SK-N-SH (cell line): ENCODE measurements at regions not wholly inside any gene's neighbourhood (a gene's known extent, or its start where the extent isn't known, plus 50 kb on each side); places are given as distances from the start of the nearest gene placed in this dataset.

Experiments
- CTCF ChIA-PET: fragments of 300-600, 350-600 bp; formaldehyde crosslinking; extraction: SDS; loops from one replicate; lab custom pipeline; 2021; lab: Yijun Ruan, JAX
- POLR2A ChIA-PET: fragments of 350-600 bp; sonication (Branson Sonifier 250); formaldehyde crosslinking; extraction: SDS; loops from one replicate; lab custom pipeline; 2020; ENCODE audit warnings: antibody characterized with exemption, inconsistent platforms; lab: Yijun Ruan, JAX
- DNase-seq: peaks from one replicate; pipeline ENCODE4 v3.0.0; 2012
- H2AFZ ChIP-seq: fragments of 200-600 bp; sonication (generic); 2 replicates; pipeline ENCODE4 v1.8.1; 2016; ENCODE audit warnings: antibody characterized with exemption, mild to moderate bottlenecking, low read depth
- H3F3A ChIP-seq: fragments of 200-600 bp; sonication (generic); replicated peaks from 2 replicates; pipeline ENCODE3; 2016; ENCODE audit warnings: antibody characterized with exemption, mild to moderate bottlenecking; ENCODE audit not compliant: insufficient read depth
- H3K27ac ChIP-seq, 2 experiments: fragments of 200-500 bp in 1 of 2; fragments of 200-600 bp in 1 of 2; sonication (Bioruptor generic) in 1 of 2; sonication (generic), shearing (Covaris generic) in 1 of 2; 2 replicates each; pipeline versions ENCODE4 v1.5.1 to v1.6.1; 2014 to 2016; ENCODE audit warnings: low read depth in 2 of 2, inconsistent platforms in 1 of 2, low read length in 1 of 2, mild to moderate bottlenecking in 1 of 2, mixed read lengths in 1 of 2
- H3K27me3 ChIP-seq: fragments of 200-600 bp; sonication (generic), shearing (Covaris generic); 2 replicates; pipeline ENCODE4 v1.6.1; 2016; ENCODE audit warnings: mixed run types; ENCODE audit not compliant: insufficient read depth
- H3K36me3 ChIP-seq, 2 experiments: fragments of 200-500 bp in 1 of 2; fragments of 200-600 bp in 1 of 2; sonication (Bioruptor generic) in 1 of 2; sonication (generic) in 1 of 2; replicated peaks in 1 of 2; 2 replicates each; pipeline versions ENCODE3 to v1.5.1; 2014 to 2016; ENCODE audit warnings: low read length in 1 of 2, mild to moderate bottlenecking in 1 of 2; ENCODE audit not compliant: insufficient read depth in 2 of 2, control insufficient read depth in 1 of 2
- H3K4me1 ChIP-seq, 2 experiments: fragments of 200-500 bp in 1 of 2; fragments of 200-600 bp in 1 of 2; sonication (Bioruptor generic) in 1 of 2; sonication (generic), shearing (Covaris generic) in 1 of 2; 2 replicates each; pipeline versions ENCODE4 v1.5.1 to v1.6.1; 2014 to 2016; ENCODE audit warnings: low read depth in 1 of 2, low read length in 1 of 2, mixed run types in 1 of 2; ENCODE audit not compliant: insufficient read depth in 2 of 2, control insufficient read depth in 1 of 2
- H3K4me2 ChIP-seq: fragments of 200-600 bp; sonication (generic), shearing (Covaris generic); 2 replicates; pipeline ENCODE4 v1.6.1; 2017; ENCODE audit warnings: mixed run types
- H3K4me3 ChIP-seq, 2 experiments: fragments of 200-500 bp in 1 of 2; fragments of 200-600 bp in 1 of 2; sonication (Bioruptor generic) in 1 of 2; sonication (generic), shearing (Covaris generic) in 1 of 2; 2 replicates each; pipeline versions ENCODE4 v1.5.1 to v1.8.1; 2014 to 2016; ENCODE audit warnings: low read depth in 2 of 2, inconsistent platforms in 1 of 2, low read length in 1 of 2, mild to moderate bottlenecking in 1 of 2, mixed read lengths in 1 of 2, moderate library complexity in 1 of 2
- H3K79me2 ChIP-seq: fragments of 200-600 bp; sonication (generic); 2 replicates; pipeline ENCODE4 v1.8.1; 2017; ENCODE audit warnings: mild to moderate bottlenecking; ENCODE audit not compliant: insufficient read depth
- H3K9ac ChIP-seq: fragments of 200-600 bp; sonication (generic); 2 replicates; pipeline ENCODE4 v1.6.1; 2017; ENCODE audit warnings: mixed run types
- H3K9me2 ChIP-seq: fragments of 200-600 bp; sonication (generic); 2 replicates; pipeline ENCODE4 v1.6.1; 2017; ENCODE audit warnings: mixed run types
- H3K9me3 ChIP-seq: fragments of 200-600 bp; sonication (generic); 2 replicates; pipeline ENCODE4 v1.6.1; 2017; ENCODE audit warnings: mixed run types, mild to moderate bottlenecking, moderate library complexity
- H4K20me1 ChIP-seq: fragments of 200-600 bp; sonication (generic); 2 replicates; pipeline ENCODE4 v1.6.1; 2017; ENCODE audit warnings: mild to moderate bottlenecking, mixed run types; ENCODE audit not compliant: insufficient read depth
- CTCF ChIP-seq: fragments of 200-600 bp; sonication (generic); IDR thresholded peaks from 2 replicates; pipeline ENCODE4 v1.6.1; 2017; ENCODE audit warnings: antibody characterized with exemption, mild to moderate bottlenecking, moderate library complexity
- ELF1 ChIP-seq: IDR thresholded peaks from 2 replicates; pipeline ENCODE4 v1.4.0; 2012
- EZH2phosphoT487 ChIP-seq: fragments of 200-600 bp; sonication (generic); IDR thresholded peaks from 2 replicates; pipeline ENCODE4 v1.6.1; 2017; ENCODE audit warnings: low read depth, mixed run types, mild to moderate bottlenecking, antibody characterized with exemption, moderate library complexity, borderline replicate concordance
- GABPA ChIP-seq: IDR thresholded peaks from 2 replicates; pipeline ENCODE4 v1.4.0; 2012; ENCODE audit warnings: low read depth, mild to moderate bottlenecking
- MAX ChIP-seq: IDR thresholded peaks from 2 replicates; pipeline ENCODE4 v1.4.0; 2012; ENCODE audit warnings: low read depth
- NFIC ChIP-seq: IDR thresholded peaks from 2 replicates; pipeline ENCODE4 v1.4.0; 2012; ENCODE audit warnings: borderline replicate concordance
- NRF1 ChIP-seq: IDR thresholded peaks from 2 replicates; pipeline ENCODE4 v1.6.1; 2012; ENCODE audit warnings: low read depth, mild to moderate bottlenecking, low read length
- RAD21 ChIP-seq: IDR thresholded peaks from 2 replicates; pipeline ENCODE4 v1.6.1; 2012; ENCODE audit warnings: mild to moderate bottlenecking, low read length
- RCOR1 ChIP-seq: fragments of 150-350 bp; IDR thresholded peaks from 2 replicates; pipeline ENCODE4 v1.6.1; 2017; ENCODE audit warnings: antibody characterized with exemption, low read length
- RFX5 ChIP-seq: IDR thresholded peaks from 2 replicates; pipeline ENCODE4 v1.6.1; 2012; ENCODE audit warnings: mild to moderate bottlenecking, improper control_type of control experiment, low read length
- SIN3A ChIP-seq: IDR thresholded peaks from 2 replicates; pipeline ENCODE4 v1.6.1; 2012; ENCODE audit warnings: low read depth, mild to moderate bottlenecking, low read length, moderate library complexity, borderline replicate concordance
- SMC3 ChIP-seq: IDR thresholded peaks from 2 replicates; pipeline ENCODE4 v1.6.1; 2012; ENCODE audit warnings: low read depth, low read length, improper control_type of control experiment
- TAF1 ChIP-seq: IDR thresholded peaks from 2 replicates; pipeline ENCODE4 v1.6.1; 2012; ENCODE audit warnings: low read depth, mild to moderate bottlenecking, low read length, moderate library complexity, borderline replicate concordance
- TCF12 ChIP-seq: IDR thresholded peaks from 2 replicates; pipeline ENCODE4 v1.4.0; 2012
- USF1 ChIP-seq: IDR thresholded peaks from 2 replicates; pipeline ENCODE4 v1.4.0; 2012; ENCODE audit warnings: low read depth, borderline replicate concordance
- USF2 ChIP-seq: fragments of 150-350 bp; IDR thresholded peaks from 2 replicates; pipeline ENCODE4 v1.6.1; 2017; ENCODE audit warnings: antibody characterized with exemption, low read length, low read depth, borderline replicate concordance
- ZBTB33 ChIP-seq: IDR thresholded peaks from 2 replicates; pipeline ENCODE4 v1.4.0; 2012; ENCODE audit warnings: low read depth, borderline replicate concordance
- WGBS: methylation state at CpG from one replicate; pipeline ENCODE4 v1.1.6; 2017; ENCODE audit warnings: low lambda C conversion rate; 5-methylcytosine and 5-hydroxymethylcytosine counted together

- no peaks in the 10 kb centered on the region for H3K79me2 ChIP-seq
- H3K9me3 ChIP-seq: no peaks in the 10 kb centered on the region
- ChIA-PET POLR2A (no interaction called here), CTCF (interaction anchor here (1.9 kb wide), 1 partner anchor 12 kb away, joined by 5 read pairs; no protein-coding TSS in a partner anchor)
- no peak overlapping the region for H3K27ac ChIP-seq
- DNase-seq: peak; percentile 6
- H4K20me1 ChIP-seq: no peaks in the 10 kb centered on the region
- TF ChIP-seq CTCF: peak; percentile 58
- no peak for TF ChIP-seq GABPA
- TF ChIP-seq RAD21: peak; percentile 50
- peak; percentile 33 for TF ChIP-seq SMC3
- TF ChIP-seq, all 33 proteins: peak for 3
- no peaks in the 10 kb centered on the region for H3K36me3 ChIP-seq
- no peaks in the 10 kb centered on the region for H3K9me2 ChIP-seq
- no peak overlapping the region for H2AFZ ChIP-seq
- no peaks in the 10 kb centered on the region for H3F3A ChIP-seq
- no peaks in the 10 kb centered on the region for H3K27me3 ChIP-seq
- H3K9ac ChIP-seq: no peak overlapping the region
- no peak overlapping the region for H3K4me2 ChIP-seq
- H3K4me1 ChIP-seq: no peaks in the 10 kb centered on the region
- H3K4me3 ChIP-seq: peak overlapping the region in 1 of 2 experiments; percentile 41; a peak in 1 of 4 replicates
These were observed 1005.5 kb upstream of the INTU start for GRCh38 chr4:126627255-126627654.

- Histone ChIP-seq H3K9me2 (no peaks in the 10 kb centered on the region), H3K4me3 (no peak overlapping the region), H3K79me2 (no peaks in the 10 kb centered on the region), H3K4me2 (no peak overlapping the region), H3K27me3 (no peaks in the 10 kb centered on the region), H3K4me1 (no peaks in the 10 kb centered on the region), H3K9ac (no peak overlapping the region), H3K9me3 (no peaks in the 10 kb centered on the region), H4K20me1 (no peaks in the 10 kb centered on the region), H3F3A (no peaks in the 10 kb centered on the region), H2AFZ (no peak overlapping the region), H3K27ac (no peak overlapping the region), H3K36me3 (peaks cover 0 to under 1% of the 10 kb centered on the region in 2 experiments)
- POLR2A ChIA-PET: no interaction called here
- DNase-seq: no peak
- WGBS: 70% methylated on average over 3 of the region's 3 CpGs
- peak; percentile 41; the same call in 1 of the 2 replicates for TF ChIP-seq TCF12
- TF ChIP-seq NRF1: no peak
- CTCF ChIA-PET: no interaction called here
These were observed 1003.8 kb upstream of the INTU start for GRCh38 chr4:126628933-126629332.

- no peaks in the 10 kb centered on the region for H3K27me3 ChIP-seq
- H3K9me3 ChIP-seq: no peaks in the 10 kb centered on the region
- ChIA-PET POLR2A (no interaction called here), CTCF (no interaction called here)
- H3K27ac ChIP-seq: no peak overlapping the region
- no peaks in the 10 kb centered on the region for H4K20me1 ChIP-seq
- H3K4me3 ChIP-seq: no peak overlapping the region
- no peak for DNase-seq
- H3K79me2 ChIP-seq: no peaks in the 10 kb centered on the region
- H3K4me1 ChIP-seq: no peaks in the 10 kb centered on the region
- H3K9me2 ChIP-seq: no peaks in the 10 kb centered on the region
- H3F3A ChIP-seq: no peaks in the 10 kb centered on the region
- H2AFZ ChIP-seq: no peak overlapping the region
- no peak overlapping the region for H3K4me2 ChIP-seq
- H3K36me3 ChIP-seq: peaks cover 0 to 3% of the 10 kb centered on the region in 2 experiments
- no peak overlapping the region for H3K9ac ChIP-seq
- WGBS: 55% methylated on average over 5 of the region's 5 CpGs
- TF ChIP-seq GABPA (no peak), NFIC (no peak), MAX (no peak), USF1 (no peak), RCOR1 (no peak), EZH2phosphoT487 (no peak), USF2 (no peak), ELF1 (no peak), SIN3A (no peak), TAF1 (no peak), RFX5 (no peak), ZBTB33 (no peak), TCF12 (no peak)
These were observed 1002.5 kb upstream of the INTU start for GRCh38 chr4:126630230-126630629.
